ENCODE measurements at regions not wholly inside any gene's neighbourhood (a gene's known extent, or its start where the extent isn't known, plus 50 kb on each side); places are given as distances from the start of the nearest gene placed in this dataset.

- Histone ChIP-seq H3K79me1 (ENCODE audit: low read depth, low read length) (no peaks in the 10 kb centered on the region), H2AK5ac (ENCODE audit: low read depth, low read length) (no peak overlapping the region), H2BK20ac (ENCODE audit: low read length) (no peak overlapping the region), H3K4me2 (ENCODE audit: insufficient read depth in 1 of 2, low read depth in 2 of 2, low read length in 2 of 2) (no peak overlapping the region), H4K5ac (ENCODE audit: insufficient read length, low read depth, low read length) (no peak overlapping the region), H3K79me2 (ENCODE audit: control insufficient read depth in 1 of 2, insufficient read depth in 2 of 2, low read length in 2 of 2) (no peaks in the 10 kb centered on the region), H4K8ac (ENCODE audit: extremely low read depth, insufficient read depth, low read length) (no peak overlapping the region), H3K56ac (replicated peaks; ENCODE audit: insufficient read length, low read depth, low read length) (no peak overlapping the region), H3K36me3 (ENCODE audit: control insufficient read depth in 2 of 4, insufficient read depth in 4 of 4, low read length in 3 of 4) (no peaks in the 10 kb centered on the region), H3K27ac (ENCODE audit: low read depth, low read length) (no peak overlapping the region), H3K4me3 (ENCODE audit: extremely low read depth in 1 of 4, insufficient read depth in 2 of 4, low read depth in 3 of 4, low read length in 4 of 4) (no peak overlapping the region), H3K9me3 (ENCODE audit: insufficient read depth in 2 of 2, low read depth in 1 of 2, low read length in 1 of 2) (no peaks in the 10 kb centered on the region), H3K14ac (ENCODE audit: insufficient read length) (no peak overlapping the region), H2BK120ac (replicated peaks; ENCODE audit: low read depth, low read length) (no peak overlapping the region), H3K9ac (replicated peaks in 1 of 4; ENCODE audit: extremely low read depth in 1 of 4, low read depth in 3 of 4, low read length in 3 of 4) (no peak overlapping the region), H4K20me1 (replicated peaks in 1 of 2; ENCODE audit: control insufficient read depth in 1 of 2, insufficient read depth in 2 of 2, low read length in 2 of 2) (no peaks in the 10 kb centered on the region), H3K4me1 (replicated peaks in 1 of 4; ENCODE audit: control insufficient read depth in 3 of 4, insufficient read depth in 4 of 4, low read length in 3 of 4) (peaks cover 0 to 3% (median 0%) of the 10 kb centered on the region in 4 experiments; a peak in 2 of 7 replicates), H3K27me3 (replicated peaks in 1 of 4; ENCODE audit: control insufficient read depth in 3 of 4, extremely low read depth in 1 of 4, insufficient read depth in 3 of 4, low read length in 3 of 4) (no peaks in the 10 kb centered on the region; a peak in 1 of 7 replicates), H2BK5ac (ENCODE audit: low read depth, low read length) (no peak overlapping the region), H2BK12ac (ENCODE audit: low read depth, low read length) (no peak overlapping the region), H2BK15ac (ENCODE audit: low read length) (no peak overlapping the region), H4K91ac (replicated peaks; ENCODE audit: insufficient read length, low read length) (no peak overlapping the region), H2AFZ (ENCODE audit: low read length) (no peak overlapping the region), H3K23me2 (ENCODE audit: low read depth, low read length) (no peaks in the 10 kb centered on the region), H3K4ac (replicated peaks; ENCODE audit: insufficient read length, low read depth, low read length) (no peak overlapping the region), H3K23ac (ENCODE audit: insufficient read length) (no peak overlapping the region), H3K18ac (ENCODE audit: extremely low read depth, low read length) (no peak overlapping the region)
- FAIRE-seq (no peak), DNase-seq (ENCODE audit: low read depth in 1 of 2, low spot score in 2 of 2) (no peak)
- ChIA-PET CTCF (ENCODE audit: partially characterized antibody) (interaction anchor here (1.2 to 1.6 kb wide), 3 partner anchors 16 to 54 kb away, joined by 3 read pairs; no protein-coding TSS in a partner anchor), POLR2A (ENCODE audit: partially characterized antibody) (no interaction called here)
- WGBS, 2 experiments (ENCODE audit: extremely low coverage in 1 of 2, insufficient coverage in 1 of 2, insufficient read length in 1 of 2, insufficient replicate concordance in 2 of 2, low coverage in 1 of 2, low lambda C conversion rate in 2 of 2, missing lambda C conversion rate in 1 of 2): 81% methylated on average over 4 of the region's 4 CpGs; no CpG with 5 or more reads in 1 of the 2 experiments
- TF ChIP-seq, protein P1, sequence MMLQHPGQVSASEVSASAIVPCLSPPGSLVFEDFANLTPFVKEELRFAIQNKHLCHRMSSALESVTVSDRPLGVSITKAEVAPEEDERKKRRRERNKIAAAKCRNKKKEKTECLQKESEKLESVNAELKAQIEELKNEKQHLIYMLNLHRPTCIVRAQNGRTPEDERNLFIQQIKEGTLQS (IDR thresholded peaks at IDR 0.05; ENCODE audit: insufficient read depth, low read depth, low read length): no peak
- no peak for TF ChIP-seq YY1 (IDR thresholded peaks at IDR 0.05; ENCODE audit: low read depth, low read length)
- TF ChIP-seq TCF12 (IDR thresholded peaks at IDR 0.05; ENCODE audit: low read depth, low read length): no peak
- no peak for TF ChIP-seq ASH2L (IDR thresholded peaks at IDR 0.05; ENCODE audit: low read length)
- no peak for TF ChIP-seq CTCF (IDR thresholded peaks at IDR 0.05; ENCODE audit: control extremely low read depth in 1 of 3, insufficient read depth in 1 of 3, low read depth in 1 of 3, low read length in 3 of 3)
- no peak for TF ChIP-seq BACH1 (IDR thresholded peaks at IDR 0.05; ENCODE audit: low read length)
Measured at GRCh38 chr2:65656160-65656718, 223.8 kb upstream of the SPRED2 start.
